OCI-LY1 (cell line): ENCODE measurements at regions not wholly inside any gene's neighbourhood (a gene's known extent, or its start where the extent isn't known, plus 50 kb on each side); places are given as distances from the start of the nearest gene placed in this dataset.

ENCODE experiments used
- EZH2 ChIP-seq: fragments of 200-600 bp; sonication (generic), shearing (Covaris generic); IDR thresholded peaks from 2 replicates; pipeline ENCODE4 v1.8.0; 2017; ENCODE audit warnings: borderline replicate concordance, mixed run types, mild to moderate bottlenecking, antibody characterized with exemption, low read length, moderate library complexity, mixed read lengths
- TF ChIP-seq, protein P1 (sequence below): fragments of 200-600 bp; sonication (generic), shearing (Covaris generic); IDR thresholded peaks from 2 replicates; pipeline ENCODE4 v1.5.1; 2017; ENCODE audit warnings: mild to moderate bottlenecking, antibody characterized with exemption, low read length, moderate library complexity, mixed read lengths

- TF ChIP-seq, protein P1, sequence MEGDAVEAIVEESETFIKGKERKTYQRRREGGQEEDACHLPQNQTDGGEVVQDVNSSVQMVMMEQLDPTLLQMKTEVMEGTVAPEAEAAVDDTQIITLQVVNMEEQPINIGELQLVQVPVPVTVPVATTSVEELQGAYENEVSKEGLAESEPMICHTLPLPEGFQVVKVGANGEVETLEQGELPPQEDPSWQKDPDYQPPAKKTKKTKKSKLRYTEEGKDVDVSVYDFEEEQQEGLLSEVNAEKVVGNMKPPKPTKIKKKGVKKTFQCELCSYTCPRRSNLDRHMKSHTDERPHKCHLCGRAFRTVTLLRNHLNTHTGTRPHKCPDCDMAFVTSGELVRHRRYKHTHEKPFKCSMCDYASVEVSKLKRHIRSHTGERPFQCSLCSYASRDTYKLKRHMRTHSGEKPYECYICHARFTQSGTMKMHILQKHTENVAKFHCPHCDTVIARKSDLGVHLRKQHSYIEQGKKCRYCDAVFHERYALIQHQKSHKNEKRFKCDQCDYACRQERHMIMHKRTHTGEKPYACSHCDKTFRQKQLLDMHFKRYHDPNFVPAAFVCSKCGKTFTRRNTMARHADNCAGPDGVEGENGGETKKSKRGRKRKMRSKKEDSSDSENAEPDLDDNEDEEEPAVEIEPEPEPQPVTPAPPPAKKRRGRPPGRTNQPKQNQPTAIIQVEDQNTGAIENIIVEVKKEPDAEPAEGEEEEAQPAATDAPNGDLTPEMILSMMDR, result no peak
- TF ChIP-seq EZH2, result no peak
Measured at GRCh38 chr11:44380009-44380313, 70.0 kb upstream of the ALX4 start.
